NT2/D1 (cell line): ENCODE measurements at regions not wholly inside any gene's neighbourhood (a gene's known extent, or its start where the extent isn't known, plus 50 kb on each side); places are given as distances from the start of the nearest gene placed in this dataset.

Experiments used
- DNase-seq: peaks from one replicate; pipeline ENCODE4 v3.0.0-alpha.2; 2011; ENCODE audit warnings: low read depth, low spot score
- H3K27me3 ChIP-seq: 2 replicates; pipeline ENCODE4 v1.6.0; 2011; ENCODE audit warnings: mild to moderate bottlenecking; ENCODE audit not compliant: insufficient read length, insufficient read depth
- H3K36me3 ChIP-seq: 2 replicates; pipeline ENCODE4 v1.6.1; 2011; ENCODE audit warnings: mild to moderate bottlenecking, low read length, mixed read lengths; ENCODE audit not compliant: insufficient read depth, insufficient read length
- H3K4me1 ChIP-seq: 2 replicates; pipeline ENCODE4 v1.5.1; 2011; ENCODE audit not compliant: insufficient read depth, insufficient read length
- H3K4me3 ChIP-seq: 2 replicates; pipeline ENCODE4 v1.5.1; 2011; ENCODE audit warnings: low read depth; ENCODE audit not compliant: insufficient read length
- H3K9ac ChIP-seq: 2 replicates; pipeline ENCODE4 v1.6.0; 2011; ENCODE audit warnings: low read depth; ENCODE audit not compliant: insufficient read length
- H3K9me3 ChIP-seq: 2 replicates; pipeline ENCODE4 v1.5.1; 2011; ENCODE audit warnings: mild to moderate bottlenecking, low read length; ENCODE audit not compliant: insufficient read depth
- SUZ12 ChIP-seq: IDR thresholded peaks from 2 replicates; pipeline ENCODE4 v1.6.1; 2011; ENCODE audit not compliant: insufficient read length, insufficient read depth; ENCODE audit errors: extremely low read depth
- YY1 ChIP-seq: IDR thresholded peaks from 2 replicates; pipeline ENCODE4 v1.6.1; 2011; ENCODE audit not compliant: insufficient read length, insufficient read depth
- ZNF274 ChIP-seq: IDR thresholded peaks from 2 replicates; pipeline ENCODE4 v1.6.1; 2011; ENCODE audit warnings: mild to moderate bottlenecking, low read depth, low read length

- Histone ChIP-seq H3K9me3 (no peaks in the 10 kb centered on the region), H3K9ac (no peak overlapping the region), H3K27me3 (no peaks in the 10 kb centered on the region), H3K4me3 (no peak overlapping the region), H3K36me3 (no peaks in the 10 kb centered on the region), H3K4me1 (peaks cover 11% of the 10 kb centered on the region)
- TF ChIP-seq ZNF274 (no peak), SUZ12 (no peak), YY1 (no peak)
- no peak for DNase-seq
Observed at GRCh38 chr3:72680766-72681165, 167.5 kb downstream of the SHQ1 start.

- H3K9ac ChIP-seq: no peak overlapping the region
- H3K27me3 ChIP-seq: no peaks in the 10 kb centered on the region
- TF ChIP-seq ZNF274: no peak
- no peak for TF ChIP-seq YY1
- TF ChIP-seq SUZ12: no peak
- no peaks in the 10 kb centered on the region for H3K9me3 ChIP-seq
- H3K4me1 ChIP-seq: peaks cover 11% of the 10 kb centered on the region
- H3K4me3 ChIP-seq: no peak overlapping the region
- DNase-seq: no peak
- H3K36me3 ChIP-seq: no peaks in the 10 kb centered on the region
Observed at GRCh38 chr3:72679540-72680198, 168.6 kb downstream of the SHQ1 start.

DNA sequence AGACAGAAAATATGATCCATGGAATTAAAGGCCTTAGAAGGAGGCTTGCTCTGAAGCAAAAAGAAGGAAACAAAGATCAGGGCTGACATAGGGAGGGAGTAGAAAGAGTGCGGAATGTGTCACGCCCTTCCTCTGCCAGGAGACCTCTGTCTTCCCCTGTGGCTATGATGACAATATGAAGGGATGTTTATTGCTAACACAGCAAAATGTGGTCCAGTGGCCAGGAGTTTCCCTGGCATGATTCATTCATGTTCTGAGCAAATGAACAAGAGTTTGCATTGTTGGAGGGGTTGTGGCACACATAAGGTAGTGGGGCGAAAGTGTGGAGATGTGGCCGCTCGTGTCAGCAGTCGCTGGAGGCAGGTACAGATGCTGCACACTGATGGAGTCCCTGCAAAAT, 169.4 kb downstream of the SHQ1 start:
- no peaks in the 10 kb centered on the region for H3K27me3 ChIP-seq
- TF ChIP-seq SUZ12 (no peak), ZNF274 (no peak), YY1 (no peak)
- H3K9me3 ChIP-seq: no peaks in the 10 kb centered on the region
- peaks cover 11% of the 10 kb centered on the region for H3K4me1 ChIP-seq
- no peak overlapping the region for H3K4me3 ChIP-seq
- no peaks in the 10 kb centered on the region for H3K36me3 ChIP-seq
- no peak overlapping the region for H3K9ac ChIP-seq
- no peak for DNase-seq

DNA sequence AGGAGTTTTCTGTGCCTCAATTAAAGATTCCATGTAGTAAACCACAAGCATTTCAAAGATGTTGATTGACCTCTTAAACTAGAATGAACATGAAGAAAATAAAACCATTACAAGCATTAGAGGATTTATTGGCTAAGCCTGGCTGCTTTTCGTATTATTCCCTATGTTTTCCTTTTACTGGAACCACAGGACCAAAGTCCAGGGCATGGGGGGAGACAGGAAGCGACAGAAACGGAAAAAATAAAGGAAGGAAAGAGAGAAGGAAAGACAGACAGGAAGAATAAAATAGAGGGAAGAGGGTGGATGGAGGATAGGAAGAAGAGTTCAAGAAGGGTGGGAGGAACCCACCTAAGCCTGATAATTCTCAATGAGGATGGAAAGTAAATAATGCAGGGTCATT, 169.9 kb downstream of the SHQ1 start:
- H3K27me3 ChIP-seq: no peaks in the 10 kb centered on the region
- no peaks in the 10 kb centered on the region for H3K36me3 ChIP-seq
- no peaks in the 10 kb centered on the region for H3K9me3 ChIP-seq
- DNase-seq: no peak
- no peak overlapping the region for H3K4me3 ChIP-seq
- TF ChIP-seq YY1 (no peak), SUZ12 (no peak), ZNF274 (no peak)
- H3K4me1 ChIP-seq: peaks cover 11% of the 10 kb centered on the region
- no peak overlapping the region for H3K9ac ChIP-seq

GRCh38 chr3:72675243-72675642, 173.0 kb downstream of the SHQ1 start:
- no peak for TF ChIP-seq ZNF274
- no peak for TF ChIP-seq SUZ12
- TF ChIP-seq YY1: no peak
- H3K4me1 ChIP-seq: peaks cover 5% of the 10 kb centered on the region
- no peak overlapping the region for H3K4me3 ChIP-seq
- no peaks in the 10 kb centered on the region for H3K9me3 ChIP-seq
- no peaks in the 10 kb centered on the region for H3K36me3 ChIP-seq
- no peaks in the 10 kb centered on the region for H3K27me3 ChIP-seq
- no peak overlapping the region for H3K9ac ChIP-seq
- no peak for DNase-seq

GRCh38 chr3:72673011-72673771, 175.1 kb downstream of the SHQ1 start:
- no peak for DNase-seq
- TF ChIP-seq YY1 (no peak), SUZ12 (no peak), ZNF274 (no peak)
- H3K27me3 ChIP-seq: no peaks in the 10 kb centered on the region
- no peaks in the 10 kb centered on the region for H3K9me3 ChIP-seq
- H3K4me3 ChIP-seq: no peak overlapping the region
- H3K4me1 ChIP-seq: no peaks in the 10 kb centered on the region
- no peak overlapping the region for H3K9ac ChIP-seq
- no peaks in the 10 kb centered on the region for H3K36me3 ChIP-seq

- no peak for TF ChIP-seq YY1
- DNase-seq: no peak
- Histone ChIP-seq H3K9ac (no peak overlapping the region), H3K9me3 (no peaks in the 10 kb centered on the region), H3K36me3 (no peaks in the 10 kb centered on the region), H3K4me3 (no peak overlapping the region), H3K4me1 (no peaks in the 10 kb centered on the region), H3K27me3 (no peaks in the 10 kb centered on the region)
Observed at GRCh38 chr3:72669224-72669623, 179.0 kb downstream of the SHQ1 start.
